Astrocyte of the cerebellum (primary cell): ENCODE measurements at regions not wholly inside any gene's neighbourhood (a gene's known extent, or its start where the extent isn't known, plus 50 kb on each side); places are given as distances from the start of the nearest gene placed in this dataset.

Experiments used
- DNase-seq: peaks from one replicate; pipeline ENCODE4 v3.0.0-alpha.2; 2011; ENCODE audit warnings: low read depth
- H3K4me3 ChIP-seq: 2 replicates; pipeline ENCODE4 v1.5.1; 2011; ENCODE audit warnings: mild to moderate bottlenecking, low read depth, low read length, moderate library complexity
- CTCF ChIP-seq: IDR thresholded peaks from 2 replicates; pipeline ENCODE4 v1.5.1; 2012; ENCODE audit warnings: low read length, low read depth, moderate library complexity, mild to moderate bottlenecking; ENCODE audit errors: missing control alignments
- in situ Hi-C: cut with HindIII; loops from 2 replicates; pipeline ENCODE4 v1.10.0; 2017; ENCODE audit warnings: low sequenced_read_pairs

- no peak overlapping the region for H3K4me3 ChIP-seq
- TF ChIP-seq CTCF: no peak
- DNase-seq: no peak
- in situ Hi-C loops: no loop called here
Measured at GRCh38 chr3:8413337-8413926, 88.2 kb upstream of the LMCD1 start.

- DNase-seq: no peak
- H3K4me3 ChIP-seq: no peak overlapping the region
- in situ Hi-C loops: no loop called here
- no peak for TF ChIP-seq CTCF
Measured at GRCh38 chr3:8416965-8417364, 84.7 kb upstream of the LMCD1 start.

GRCh38 chr3:8420612-8421011 is 81.0 kb upstream of the LMCD1 start:
- H3K4me3 ChIP-seq: no peak overlapping the region
- no peak for DNase-seq
- no peak for TF ChIP-seq CTCF
- in situ Hi-C loops: no loop called here

GRCh38 chr3:8421267-8421666 is 80.4 kb upstream of the LMCD1 start:
- in situ Hi-C loops: no loop called here
- DNase-seq: no peak
- TF ChIP-seq CTCF: no peak
- H3K4me3 ChIP-seq: no peak overlapping the region

- no peak for DNase-seq
- no peak overlapping the region for H3K4me3 ChIP-seq
- in situ Hi-C loops: no loop called here
- no peak for TF ChIP-seq CTCF
Measured at GRCh38 chr3:8421711-8422110, 79.9 kb upstream of the LMCD1 start.

- no peak for TF ChIP-seq CTCF
- in situ Hi-C loops: no loop called here
- DNase-seq: no peak
- no peak overlapping the region for H3K4me3 ChIP-seq
Measured at GRCh38 chr3:8423307-8423706, 78.3 kb upstream of the LMCD1 start.

- no peak for TF ChIP-seq CTCF
- DNase-seq: no peak
- in situ Hi-C loops: no loop called here
- H3K4me3 ChIP-seq: no peak overlapping the region
Measured at GRCh38 chr3:8424281-8424680, 77.3 kb upstream of the LMCD1 start.
